HepG2 (cell line): ENCODE measurements at regions not wholly inside any gene's neighbourhood (a gene's known extent, or its start where the extent isn't known, plus 50 kb on each side); places are given as distances from the start of the nearest gene placed in this dataset.

ENCODE experiments used
- ATAC-seq: fragments of 200-7000 bp; cut with Tn5 transposase; 3 replicates; pipeline ENCODE4 v1.9.1; 2020; ENCODE audit warnings: mild to moderate bottlenecking, moderate library complexity
- BruUV-seq: library from RNA; stranded (reverse); fragments of 400-500 nt; replicated peaks from 2 replicates; lab custom pipeline; 2021; lab: Mats Ljungman, UMichigan
- CTCF ChIA-PET: fragments of 300-600 bp; formaldehyde crosslinking; extraction: SDS; loops from one replicate; lab custom pipeline; 2021; ENCODE audit warnings: low total read pairs, inconsistent platforms, low intra/inter-chr PET ratio; lab: Yijun Ruan, JAX
- POLR2A ChIA-PET: fragments of 350-600 bp; sonication (Branson Sonifier 250); formaldehyde crosslinking; loops from one replicate; lab custom pipeline; 2020; ENCODE audit warnings: antibody characterized with exemption, inconsistent platforms; lab: Yijun Ruan, JAX
- DNase-seq: peaks from one replicate; pipeline ENCODE4 v3.0.0-alpha.2; 2015; ENCODE audit warnings: low spot score
- FAIRE-seq: peaks from 3 replicates; lab custom pipeline; 2011; peaks lifted over from hg19 to GRCh38; lab: Jason Lieb, UNC
- H2AFZ ChIP-seq: one replicate; pipeline ENCODE4 v1.6.1; 2011; ENCODE audit warnings: low read length, inconsistent platforms
- H3K27ac ChIP-seq: fragments of 300-600 bp; 3 replicates; pipeline ENCODE4 v1.8.0; 2011; ENCODE audit warnings: mixed run types, mild to moderate bottlenecking, mixed read lengths, low read length, inconsistent platforms; ENCODE audit not compliant: insufficient read depth; ENCODE audit errors: extremely low read length
- H3K27me3 ChIP-seq, 2 experiments: fragments of 200-600 bp in 1 of 2; 2 replicates in 1 of 2; 3 replicates in 1 of 2; pipeline versions ENCODE4 v1.6.0 to v1.8.0; 2011; ENCODE audit warnings: low read length in 2 of 2, mild to moderate bottlenecking in 2 of 2, moderate library complexity in 2 of 2, inconsistent platforms in 1 of 2; ENCODE audit not compliant: insufficient read depth in 2 of 2, control insufficient read depth in 1 of 2
- H3K36me3 ChIP-seq, 2 experiments: fragments of 200-600 bp in 1 of 2; replicated peaks in 1 of 2; 2 replicates in 1 of 2; 3 replicates in 1 of 2; pipeline versions ENCODE4 v1.5.1 to v1.8.0; 2011; ENCODE audit warnings: low read length in 2 of 2, inconsistent platforms in 1 of 2; ENCODE audit not compliant: insufficient read depth in 2 of 2, control insufficient read depth in 1 of 2
- H3K4me1 ChIP-seq: 2 replicates; pipeline ENCODE4 v1.5.1; 2012; ENCODE audit warnings: low read length, inconsistent platforms; ENCODE audit not compliant: insufficient read depth
- H3K4me2 ChIP-seq: 2 replicates; pipeline ENCODE4 v1.6.0; 2011; ENCODE audit warnings: low read depth, low read length, inconsistent platforms
- H3K4me3 ChIP-seq, 3 experiments: fragments of 200-600 bp in 1 of 3; sonication (generic), shearing (Covaris generic) in 1 of 3; replicated peaks in 1 of 3; 2 replicates each; pipeline ENCODE4 v1.5.1; 2011 to 2016; ENCODE audit warnings: low read length in 3 of 3, inconsistent platforms in 2 of 3, low read depth in 2 of 3, mild to moderate bottlenecking in 2 of 3, control low read depth in 1 of 3, mixed read lengths in 1 of 3; ENCODE audit not compliant: insufficient read depth in 1 of 3
- H3K79me2 ChIP-seq: one replicate; pipeline ENCODE4 v1.6.1; 2011; ENCODE audit warnings: low read length, inconsistent platforms; ENCODE audit not compliant: insufficient read depth
- H3K9ac ChIP-seq: 2 replicates; pipeline ENCODE4 v1.6.0; 2011; ENCODE audit warnings: mild to moderate bottlenecking, low read depth, low read length, inconsistent platforms; ENCODE audit not compliant: insufficient read depth
- H3K9me3 ChIP-seq: 2 replicates; pipeline ENCODE4 v1.5.1; 2012; ENCODE audit warnings: mild to moderate bottlenecking, low read length
- H4K20me1 ChIP-seq: 2 replicates; pipeline ENCODE4 v1.6.0; 2011; ENCODE audit warnings: inconsistent platforms, mild to moderate bottlenecking, low read length, moderate library complexity; ENCODE audit not compliant: insufficient read depth
- ARNT ChIP-seq: fragments of 450-650 bp; IDR thresholded peaks from 2 replicates; pipeline ENCODE4 v1.6.1; 2017
- CAMTA2 ChIP-seq: sonication (generic); formaldehyde crosslinking; IDR thresholded peaks from 2 replicates; pipeline ENCODE4 v1.4.0; 2020; ENCODE audit warnings: mild to moderate bottlenecking, missing genetic modification reagents, borderline replicate concordance
- CENPX ChIP-seq: sonication (generic); formaldehyde crosslinking; IDR thresholded peaks from 2 replicates; pipeline ENCODE4 v1.9.0; 2021; ENCODE audit warnings: mild to moderate bottlenecking, missing genetic modification reagents, moderate library complexity
- FIP1L1 ChIP-seq: fragments of 200-400 bp; formaldehyde crosslinking; IDR thresholded peaks from 2 replicates; pipeline ENCODE4 v1.6.1; 2018; ENCODE audit warnings: low read depth, mild to moderate bottlenecking, low read length, moderate library complexity, borderline replicate concordance; ENCODE audit not compliant: insufficient read depth
- IRF2 ChIP-seq: IDR thresholded peaks from 2 replicates; pipeline ENCODE4 v1.6.1; 2018; ENCODE audit warnings: missing genetic modification reagents, missing compliant biosample characterization
- KDM5B ChIP-seq: sonication (generic); formaldehyde crosslinking; IDR thresholded peaks from 2 replicates; pipeline ENCODE4 v1.4.0; 2020; ENCODE audit warnings: missing genetic modification reagents, mild to moderate bottlenecking, borderline replicate concordance
- MBD4 ChIP-seq: IDR thresholded peaks from 2 replicates; pipeline ENCODE4 v1.6.1; 2012; ENCODE audit warnings: low read length, inconsistent platforms, borderline replicate concordance
- MLLT10 ChIP-seq: sonication (generic); formaldehyde crosslinking; IDR thresholded peaks from 2 replicates; pipeline ENCODE4 v1.4.0; 2020; ENCODE audit warnings: missing genetic modification reagents
- MYNN ChIP-seq: sonication (generic); formaldehyde crosslinking; IDR thresholded peaks from 2 replicates; pipeline ENCODE4 v1.4.0; 2020; ENCODE audit warnings: mild to moderate bottlenecking, low read depth, missing genetic modification reagents
- NFKBIZ ChIP-seq: IDR thresholded peaks from 2 replicates; pipeline ENCODE4 v1.6.1; 2018; ENCODE audit warnings: missing genetic modification reagents, missing compliant biosample characterization
- ZNF10 ChIP-seq: sonication (generic); formaldehyde crosslinking; IDR thresholded peaks from 2 replicates; pipeline ENCODE4 v1.4.0; 2020; ENCODE audit warnings: mild to moderate bottlenecking, low read depth, missing genetic modification reagents, borderline replicate concordance
- ZNF451 ChIP-seq: sonication (generic); formaldehyde crosslinking; IDR thresholded peaks from 2 replicates; pipeline ENCODE4 v1.5.0; 2020; ENCODE audit warnings: mild to moderate bottlenecking, missing genetic modification reagents
- ZNF569 ChIP-seq: sonication (generic); formaldehyde crosslinking; IDR thresholded peaks from 2 replicates; pipeline ENCODE4 v1.5.0; 2020; ENCODE audit warnings: mild to moderate bottlenecking, missing genetic modification reagents, moderate library complexity, borderline replicate concordance
- whole genome bisulfite sequencing: methylation state at CpG from one replicate; pipeline ENCODE4 v1.1.6; 2017; ENCODE audit warnings: low lambda C conversion rate; 5-methylcytosine and 5-hydroxymethylcytosine counted together
- in situ Hi-C: cut with HindIII; loops from 2 replicates; pipeline ENCODE4 v1.10.0; 2017; ENCODE audit warnings: low pct_unique_long_range_greater_than_20kb; ENCODE audit not compliant: extremely low pct_ligation_motif_present
- intact Hi-C: fragments of 100-400 bp; cut with micrococcal nuclease; formaldehyde crosslinking; loops from one replicate; pipeline ENCODE4 v1.10.0; 2022; ENCODE audit not compliant: unreplicated experiment

DNA sequence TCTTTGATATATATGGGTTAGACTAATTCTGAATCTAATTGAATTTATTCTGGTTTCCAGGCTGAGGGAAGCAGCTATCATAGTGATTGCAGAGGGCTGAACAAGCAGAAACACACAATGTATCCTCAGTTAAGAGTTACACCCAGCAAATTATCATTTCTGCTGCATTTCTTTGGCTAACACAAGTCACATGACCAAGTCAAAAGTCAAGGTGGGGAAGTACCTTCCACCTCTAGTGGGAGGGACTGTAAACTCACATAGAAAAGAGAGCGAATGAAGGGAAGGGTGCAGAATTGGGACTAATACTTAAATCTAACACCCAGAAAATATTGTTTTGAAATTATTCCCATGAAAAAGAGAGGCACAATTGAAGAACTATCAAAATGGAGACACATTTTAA lies 719.7 kb upstream of the MMS22L start:
- H3K4me3 ChIP-seq: no peak overlapping the region
- in situ Hi-C loops: no loop called here
- FAIRE-seq (no peak), DNase-seq (no peak), ATAC-seq (no peak)
- POLR2A ChIA-PET: no interaction called here
- no peaks in the 10 kb centered on the region for H3K27me3 ChIP-seq
- BruUV-seq: no TSS peak
- H3K9ac ChIP-seq: no peak overlapping the region
- H3K79me2 ChIP-seq: no peaks in the 10 kb centered on the region
- no peaks in the 10 kb centered on the region for H3K36me3 ChIP-seq
- no peak overlapping the region for H2AFZ ChIP-seq
- intact Hi-C loops: no loop called here
- H3K27ac ChIP-seq: no peak overlapping the region
- no peak for TF ChIP-seq NFKBIZ (CRISPR knock-in tag)
- TF ChIP-seq CENPX (CRISPR knock-in tag): no peak
- no peak for TF ChIP-seq IRF2 (CRISPR knock-in tag)
- no peak for TF ChIP-seq KDM5B (CRISPR knock-in tag)
- no peak for TF ChIP-seq MBD4
- no peak for TF ChIP-seq MYNN (CRISPR knock-in tag)
- TF ChIP-seq CAMTA2 (CRISPR knock-in tag): no peak
- no peak for TF ChIP-seq ZNF451
- H3K9me3 ChIP-seq: no peaks in the 10 kb centered on the region
- H4K20me1 ChIP-seq: no peaks in the 10 kb centered on the region
- WGBS: 0% methylated on average over 1 of the region's 1 CpG
- H3K4me1 ChIP-seq: no peaks in the 10 kb centered on the region
- H3K4me2 ChIP-seq: no peak overlapping the region
- CTCF ChIA-PET: no interaction called here

DNA sequence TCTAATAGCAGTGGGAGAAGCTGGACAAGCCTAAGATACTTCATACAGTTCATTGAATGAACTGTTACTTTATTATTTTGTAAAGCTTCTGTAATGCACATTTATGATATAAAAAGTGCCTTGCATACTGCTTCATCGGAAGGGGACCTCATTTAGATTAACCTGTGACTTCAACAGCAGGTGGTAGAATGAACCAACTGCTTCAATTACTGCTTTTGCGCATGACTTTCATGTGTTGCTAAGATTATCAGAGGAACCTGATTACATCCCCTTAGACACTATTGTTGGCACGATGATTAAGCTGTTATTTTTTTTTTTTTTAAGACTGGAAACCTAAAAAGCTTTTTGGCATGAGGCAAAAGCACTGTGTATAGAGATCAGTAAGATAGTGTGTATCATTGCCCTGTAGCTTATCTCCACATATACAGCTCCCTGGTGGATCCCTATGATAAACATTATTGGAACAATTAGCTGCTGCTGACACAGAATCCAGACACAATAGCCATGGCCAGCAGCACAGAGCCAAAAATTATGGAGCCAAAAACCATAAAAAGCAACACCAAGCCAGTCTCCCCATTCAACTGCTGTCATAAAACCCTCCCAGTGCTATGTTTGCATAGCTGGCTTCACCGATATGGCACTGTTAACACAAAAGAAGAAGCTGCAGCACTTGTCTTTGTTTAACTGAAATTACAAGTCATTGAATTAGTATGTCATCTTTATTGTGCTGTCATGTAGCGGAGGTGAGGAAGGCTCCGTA lies 731.6 kb upstream of the MMS22L start:
- H4K20me1 ChIP-seq: no peaks in the 10 kb centered on the region
- CTCF ChIA-PET: no interaction called here
- H3K4me2 ChIP-seq: no peak overlapping the region
- H3K36me3 ChIP-seq: no peaks in the 10 kb centered on the region
- POLR2A ChIA-PET: no interaction called here
- H3K79me2 ChIP-seq: no peaks in the 10 kb centered on the region
- intact Hi-C loops: no loop called here
- H3K9me3 ChIP-seq: no peaks in the 10 kb centered on the region
- no peaks in the 10 kb centered on the region for H3K4me1 ChIP-seq
- in situ Hi-C loops: no loop called here
- no peak overlapping the region for H2AFZ ChIP-seq
- DNase-seq: no peak
- no TSS peak for BruUV-seq
- FAIRE-seq: no peak
- no peak overlapping the region for H3K4me3 ChIP-seq
- no peak overlapping the region for H3K27ac ChIP-seq
- no peak overlapping the region for H3K9ac ChIP-seq
- H3K27me3 ChIP-seq: no peaks in the 10 kb centered on the region
- TF ChIP-seq ARNT: no peak
- no peak for TF ChIP-seq ZNF10 (CRISPR knock-in tag)
- no peak for TF ChIP-seq FIP1L1
- no peak for TF ChIP-seq MLLT10
- TF ChIP-seq ZNF569 (CRISPR knock-in tag): no peak
- TF ChIP-seq, all 625 proteins: peak for 0
- 19% methylated on average over 6 of the region's 6 CpGs for WGBS
- no peak for ATAC-seq
